ENCODE measurements at regions not wholly inside any gene's neighbourhood (a gene's known extent, or its start where the extent isn't known, plus 50 kb on each side); places are given as distances from the start of the nearest gene placed in this dataset.

DNA sequence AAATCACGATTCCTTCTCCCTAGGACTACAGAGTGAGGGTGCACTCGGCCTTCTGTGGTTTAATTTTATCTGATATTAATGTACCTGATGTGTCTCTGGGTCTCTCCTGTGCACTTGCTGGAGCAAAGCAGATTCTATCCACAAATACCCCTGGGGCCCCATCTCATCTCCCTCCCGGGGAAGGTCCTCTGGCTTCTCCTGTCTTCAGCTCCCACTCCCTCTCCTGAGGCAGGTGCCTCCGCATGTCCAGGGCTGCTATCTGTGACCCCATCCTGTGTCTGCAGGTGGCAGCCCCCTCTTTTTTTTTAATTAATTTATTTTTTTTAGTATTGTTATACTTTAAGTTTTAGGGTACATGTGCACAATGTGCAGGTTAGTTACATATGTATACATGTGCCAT lies 558.7 kb downstream of the BRD1 start:
- no peak for DNase-seq

DNA sequence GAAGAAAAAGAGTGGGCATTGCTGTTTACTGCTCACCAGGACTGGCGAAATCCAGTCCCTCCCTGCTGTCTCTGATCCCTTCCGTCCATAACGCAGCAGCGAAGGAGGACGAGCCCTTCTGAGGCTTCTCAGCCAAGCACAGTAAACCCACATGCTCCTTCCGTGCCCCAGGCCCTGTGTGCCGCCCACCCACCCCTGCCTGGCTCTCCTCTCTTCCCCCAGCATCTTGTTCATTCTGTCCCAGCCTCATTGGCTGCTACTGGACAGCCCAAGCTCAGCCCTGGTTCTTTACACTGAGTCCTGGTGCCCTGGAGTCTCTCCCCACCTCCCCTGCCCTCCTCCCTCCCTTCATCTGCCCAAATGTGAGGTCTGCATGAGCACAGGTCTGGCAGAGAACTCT lies 559.7 kb downstream of the BRD1 start:
- DNase-seq = no peak

DNA sequence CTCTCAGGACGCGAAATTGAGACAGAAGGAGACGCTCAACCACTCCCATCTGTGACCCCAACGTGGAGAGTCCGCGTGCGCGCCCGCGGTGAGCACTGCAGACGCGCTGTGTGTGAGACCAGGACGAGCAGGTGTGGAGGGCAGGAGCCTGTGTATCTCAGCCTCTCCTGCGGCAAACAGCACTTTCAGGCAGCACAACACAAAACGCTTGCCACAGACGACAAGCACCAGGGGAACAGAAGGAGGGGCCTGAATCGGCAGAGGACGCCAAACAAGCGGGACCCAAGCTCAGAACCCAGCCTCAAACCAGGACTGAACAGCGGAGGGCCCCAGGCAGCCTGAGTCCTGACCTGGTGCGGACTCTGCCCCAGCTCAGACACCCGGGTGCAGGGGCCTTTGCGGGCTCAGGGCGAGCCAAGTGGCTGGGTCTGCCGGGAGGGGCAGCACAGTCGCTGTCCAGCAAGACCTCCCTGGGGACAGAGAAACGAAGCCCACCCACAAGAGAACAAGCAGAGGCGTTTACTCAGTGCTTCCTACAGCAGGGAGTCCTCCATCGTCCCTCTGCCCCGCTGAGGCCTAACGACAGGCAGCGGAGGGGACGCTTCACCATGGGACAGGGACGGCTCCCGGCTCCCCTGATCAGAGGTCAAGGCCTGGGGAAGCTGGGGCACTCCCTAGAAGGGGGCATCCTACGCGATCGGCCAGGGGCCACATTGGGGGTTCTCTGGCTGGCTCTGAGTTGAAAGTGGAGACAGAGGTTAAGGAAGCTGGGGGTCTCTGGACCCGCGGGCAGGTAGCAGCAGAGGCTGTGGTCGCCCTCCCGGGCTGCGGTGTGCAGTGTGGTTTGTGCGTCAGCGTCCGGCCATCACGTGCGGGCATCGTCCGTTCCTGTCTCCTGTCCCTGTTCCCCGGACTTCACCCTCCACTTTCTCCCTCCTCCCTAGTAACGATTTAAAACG lies 560.8 kb downstream of the BRD1 start:
- DNase-seq = no peak

DNA sequence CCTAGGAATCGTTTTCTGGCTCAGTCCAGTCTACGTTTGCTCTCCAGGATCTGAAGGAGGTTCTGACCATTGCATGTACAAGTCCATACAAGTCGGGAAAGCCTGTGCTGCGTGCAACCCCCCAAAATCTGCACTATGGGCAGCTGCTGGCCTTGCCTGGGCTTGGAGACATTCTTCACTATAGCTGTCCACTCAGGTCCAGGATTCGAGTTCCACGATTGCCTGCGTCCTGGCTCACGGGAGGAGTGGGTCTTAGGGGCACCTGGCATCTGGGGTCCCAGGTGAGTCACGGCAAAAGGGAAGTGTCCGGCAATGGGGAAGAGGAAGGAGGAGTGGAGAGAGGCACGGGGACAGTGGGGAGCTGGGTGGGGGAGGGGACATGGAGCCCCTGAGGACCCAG lies 563.0 kb downstream of the BRD1 start:
- no peak for DNase-seq

DNA sequence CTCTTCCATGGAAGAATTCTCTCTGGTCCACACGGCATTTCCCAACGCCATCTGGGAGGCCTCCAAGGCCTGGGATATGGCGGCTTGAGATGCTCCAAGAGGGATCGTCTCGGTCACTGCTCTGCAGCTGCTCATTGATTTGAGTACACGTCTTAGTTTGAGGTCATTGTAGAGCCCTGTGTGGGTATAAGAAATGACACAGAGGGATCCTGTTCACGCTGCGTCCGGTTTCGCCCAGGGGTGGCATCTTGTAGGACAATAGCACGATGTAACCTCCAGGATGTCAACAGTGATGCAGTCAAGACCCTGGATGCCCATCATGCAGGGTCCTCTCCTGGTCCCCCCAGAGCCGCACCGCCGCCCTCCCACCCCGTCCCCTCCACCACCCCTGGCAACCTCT lies 564.6 kb downstream of the BRD1 start:
- DNase-seq = no peak

DNA sequence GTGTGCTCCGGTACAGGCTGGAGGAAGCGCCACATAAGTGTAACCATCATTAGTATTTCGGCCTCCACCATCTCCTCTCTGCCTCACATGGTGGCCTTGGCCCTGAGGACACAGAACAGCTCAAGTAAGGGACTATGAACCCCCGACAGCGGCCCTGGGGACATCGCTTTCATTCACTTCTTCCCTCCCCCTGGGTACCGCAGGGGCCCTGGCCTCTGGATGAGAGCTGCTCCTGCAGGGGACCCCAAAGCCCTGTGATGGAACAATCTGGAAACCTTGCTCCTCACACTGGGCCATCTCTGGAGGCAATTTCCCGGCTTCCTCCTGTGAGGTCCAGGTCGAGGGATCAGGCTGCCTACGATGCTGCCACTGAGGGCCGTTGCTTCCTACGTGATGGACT lies 565.5 kb downstream of the BRD1 start:
- no peak for DNase-seq

DNA sequence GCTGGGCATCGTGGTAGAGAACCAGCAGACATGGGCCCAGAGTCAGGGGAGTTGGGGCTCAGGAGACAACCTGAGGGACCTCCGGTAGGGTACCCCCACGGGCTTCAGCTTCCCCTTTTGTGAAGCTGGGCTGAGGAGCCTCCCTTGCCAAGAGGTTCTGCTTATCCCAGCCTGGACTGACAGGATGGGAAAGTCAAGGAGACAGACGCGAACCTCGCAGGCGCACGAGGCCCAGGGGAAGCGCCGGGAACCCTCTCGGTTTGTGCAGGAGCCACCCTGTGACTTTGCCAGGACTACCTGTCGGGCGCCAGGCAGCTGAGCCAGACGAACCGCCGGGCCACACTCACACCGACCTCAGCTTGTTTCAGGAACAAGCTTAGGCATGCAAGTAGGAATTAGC lies 566.1 kb downstream of the BRD1 start:
- no peak for DNase-seq

DNA sequence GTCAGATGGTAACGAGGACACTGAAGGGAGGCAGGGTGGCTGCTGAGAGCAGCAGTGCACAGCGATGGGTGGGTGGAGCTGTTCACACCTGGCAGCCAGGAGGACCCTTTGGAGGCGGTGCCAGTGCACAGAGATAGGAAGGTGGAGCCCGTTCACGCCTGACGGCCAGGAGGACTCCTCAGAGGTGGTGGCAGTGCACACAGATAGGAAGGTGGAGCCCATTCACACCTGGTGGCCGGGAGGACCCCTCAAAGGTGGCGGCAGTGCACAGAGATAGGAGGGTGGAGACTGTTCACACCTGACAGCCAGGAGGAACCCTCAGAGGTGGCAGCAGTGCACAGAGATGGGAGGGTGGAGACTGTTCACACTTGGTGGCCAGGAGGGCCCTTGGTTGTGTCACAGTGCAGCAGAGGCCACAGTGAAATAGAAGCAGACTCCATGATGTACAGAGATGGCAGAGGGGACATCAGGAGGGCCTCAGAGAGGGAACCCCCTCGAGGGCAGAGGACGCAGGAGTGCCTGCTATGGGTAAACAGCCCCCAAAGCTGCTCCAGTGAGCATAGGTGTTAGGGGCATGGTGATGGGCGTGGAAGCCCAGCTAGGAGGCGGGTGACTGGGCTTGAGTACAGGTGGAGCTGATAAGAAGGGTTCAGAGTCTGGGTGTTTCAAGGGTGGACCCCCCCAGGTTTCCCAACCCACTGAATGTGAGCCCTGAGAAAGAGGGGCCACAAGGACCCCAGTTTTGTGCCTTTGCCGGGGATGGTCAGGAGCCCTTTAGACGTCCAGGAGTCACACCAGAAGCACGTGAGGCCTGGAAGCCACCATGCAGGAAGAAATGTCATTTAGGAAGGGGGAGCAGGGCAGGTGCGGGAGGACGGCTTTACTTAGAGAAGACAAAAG lies 566.7 kb downstream of the BRD1 start:
- no peak for DNase-seq

DNA sequence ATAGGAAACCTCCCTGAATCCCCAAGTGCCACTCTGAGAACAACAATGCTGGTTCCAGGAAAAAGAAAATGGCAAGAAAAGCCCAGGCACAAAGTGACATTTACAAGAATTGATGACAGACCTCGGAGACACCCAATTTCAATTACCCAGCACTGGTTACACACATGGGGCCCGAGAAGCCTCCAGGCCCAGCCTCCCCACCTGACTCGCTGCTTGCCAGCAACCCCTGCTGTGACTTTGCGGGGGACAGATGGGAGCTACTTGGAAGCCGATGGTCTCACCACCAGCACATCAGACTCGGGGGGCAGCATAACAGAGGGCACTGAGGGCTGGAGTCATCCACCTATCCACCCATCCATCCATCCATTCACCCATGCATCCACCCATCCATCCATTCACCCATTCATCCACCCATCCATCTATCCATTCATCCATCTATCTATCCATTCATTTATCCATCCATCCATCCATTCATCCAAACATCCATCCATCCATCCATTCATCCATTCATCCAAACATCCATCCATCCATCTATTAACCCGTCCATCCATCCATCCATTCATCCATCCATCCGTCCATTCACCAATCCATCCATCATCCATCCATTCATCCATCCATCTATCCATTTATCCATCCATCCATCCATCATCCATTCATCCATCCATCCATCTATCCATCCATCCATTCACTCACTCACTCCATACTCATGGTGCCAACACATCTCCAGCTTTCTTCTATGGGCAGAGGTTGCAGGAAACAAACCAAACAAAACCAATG lies 567.6 kb downstream of the BRD1 start:
- no peak for DNase-seq

DNA sequence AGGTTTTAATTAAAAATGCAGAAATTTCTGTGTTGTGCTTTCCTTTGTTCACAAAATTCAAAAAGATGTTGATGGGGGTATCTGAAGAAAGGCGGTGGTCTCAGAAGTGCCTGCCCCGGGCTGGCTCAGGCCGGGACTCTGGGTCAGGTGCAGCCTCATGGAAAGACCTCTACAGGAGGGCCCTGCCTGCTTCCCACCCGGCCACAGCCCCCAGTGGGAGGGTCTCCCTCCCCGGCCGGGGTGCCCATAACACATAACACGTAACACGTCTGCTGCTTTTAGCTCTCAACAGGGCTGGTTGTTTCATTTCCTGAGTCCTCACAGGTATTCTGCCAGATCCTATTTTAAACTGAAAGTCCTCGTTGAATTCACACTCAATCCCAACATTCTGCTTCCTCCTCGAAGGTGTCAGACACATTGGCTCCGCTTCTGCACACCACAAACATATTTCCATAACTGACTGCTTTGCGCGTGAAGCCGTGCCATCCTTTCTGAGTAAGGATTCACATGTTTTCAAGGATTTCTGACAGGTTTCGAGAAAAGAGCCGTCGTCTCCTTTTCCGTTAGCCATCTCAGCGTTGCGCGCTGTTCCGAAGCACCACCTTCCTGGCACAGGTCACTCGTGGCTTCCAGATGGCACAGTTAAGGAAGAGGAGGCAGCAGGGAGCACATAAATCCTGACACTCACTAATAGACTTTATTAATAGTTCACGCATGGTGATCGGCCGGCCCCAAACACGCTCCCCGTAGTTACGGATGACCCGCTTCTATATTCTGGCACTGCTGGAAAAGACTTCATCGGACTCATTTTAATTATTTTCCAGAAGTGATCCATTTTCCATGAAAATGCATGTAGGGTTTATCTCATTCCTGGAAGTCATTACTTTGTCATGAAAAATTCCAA lies 569.3 kb downstream of the BRD1 start:
- DNase-seq = no peak

DNA sequence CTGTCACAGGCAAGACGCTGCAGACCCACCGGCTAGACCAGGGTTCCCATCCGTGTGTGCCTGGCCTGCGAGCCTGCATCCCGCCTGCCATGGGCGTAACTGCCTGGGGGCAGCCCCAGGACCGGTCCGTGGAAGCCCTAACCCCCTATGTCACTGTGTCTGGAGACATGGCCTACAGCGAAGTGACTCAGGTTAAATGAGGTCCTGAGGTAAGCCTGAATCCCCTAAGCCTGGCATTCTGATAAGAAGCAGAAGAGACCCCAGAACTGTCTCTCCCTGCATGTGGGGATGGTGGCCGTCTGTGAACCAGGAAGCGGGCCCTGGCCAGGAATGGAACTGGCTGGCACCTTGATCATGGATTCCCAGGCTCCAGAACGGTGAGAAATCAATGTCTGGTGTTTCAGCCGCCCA lies 570.1 kb downstream of the BRD1 start:
- DNase-seq = no peak

DNA sequence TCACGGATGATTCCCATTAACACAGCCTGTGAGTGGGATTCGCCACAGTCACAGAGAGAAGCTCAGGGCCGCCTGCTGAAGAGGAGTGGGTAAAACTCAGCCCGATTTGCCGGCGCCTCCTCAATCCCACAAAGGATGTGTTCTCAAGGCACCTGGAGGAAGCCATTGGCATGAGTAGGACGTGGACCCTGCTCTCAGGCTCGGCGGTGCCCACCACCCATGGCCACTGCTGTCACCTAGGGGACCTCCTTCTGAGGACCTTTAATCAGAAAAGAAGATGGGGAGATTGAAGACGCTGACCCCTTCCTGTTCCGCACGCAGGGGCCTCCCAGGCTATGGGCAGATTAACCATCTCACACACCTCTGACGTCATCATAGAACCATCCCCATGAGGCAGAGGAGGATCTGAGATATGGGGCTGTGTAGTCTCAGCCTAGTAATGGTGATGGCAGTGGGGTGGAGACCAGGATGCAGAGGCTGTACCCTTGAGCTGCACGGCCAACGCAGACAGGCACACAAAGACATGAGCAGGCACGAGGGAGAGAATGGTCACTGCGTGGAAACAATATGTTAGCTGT lies 571.8 kb downstream of the BRD1 start:
- no peak for DNase-seq

DNA sequence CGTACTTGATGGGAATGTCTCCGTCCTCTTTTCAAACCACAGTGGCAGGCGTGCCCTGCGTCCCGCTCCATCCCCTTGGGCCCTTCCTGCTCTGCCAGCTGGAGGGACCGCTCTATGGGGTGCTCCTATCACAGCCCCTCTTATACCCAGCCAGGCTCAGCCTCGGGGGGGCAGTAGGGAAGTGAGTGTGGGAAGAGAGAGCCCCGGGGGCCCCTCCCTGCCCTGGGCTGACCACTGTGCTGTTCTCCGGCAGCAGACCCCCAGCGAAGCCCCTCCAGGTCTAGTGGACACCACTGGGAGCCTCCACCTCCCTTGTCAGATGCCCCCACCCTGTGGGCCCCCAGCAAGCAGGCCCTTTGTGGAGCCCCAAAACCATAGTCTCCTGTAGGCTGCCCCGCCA lies 572.5 kb downstream of the BRD1 start:
- DNase-seq = no peak

DNA sequence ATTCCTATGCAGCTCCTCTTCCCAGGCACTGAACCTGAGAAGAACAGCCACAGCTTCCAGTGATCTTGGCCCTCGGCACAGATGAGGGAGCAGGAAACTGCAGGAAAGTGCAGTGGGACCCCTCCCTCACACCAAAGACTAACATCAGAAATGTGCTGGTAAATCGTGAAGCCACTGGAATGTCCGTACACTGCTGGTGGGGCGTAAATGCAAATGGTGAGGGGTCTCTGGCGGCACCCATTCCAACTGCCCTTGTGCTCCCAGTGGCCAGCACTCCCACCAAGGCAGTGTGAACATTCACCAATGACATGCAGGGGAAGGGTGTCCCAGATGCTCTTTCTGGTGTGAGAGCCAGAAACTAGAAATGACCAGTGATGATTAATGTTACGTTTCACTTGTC lies 574.0 kb downstream of the BRD1 start:
- DNase-seq = no peak

DNA sequence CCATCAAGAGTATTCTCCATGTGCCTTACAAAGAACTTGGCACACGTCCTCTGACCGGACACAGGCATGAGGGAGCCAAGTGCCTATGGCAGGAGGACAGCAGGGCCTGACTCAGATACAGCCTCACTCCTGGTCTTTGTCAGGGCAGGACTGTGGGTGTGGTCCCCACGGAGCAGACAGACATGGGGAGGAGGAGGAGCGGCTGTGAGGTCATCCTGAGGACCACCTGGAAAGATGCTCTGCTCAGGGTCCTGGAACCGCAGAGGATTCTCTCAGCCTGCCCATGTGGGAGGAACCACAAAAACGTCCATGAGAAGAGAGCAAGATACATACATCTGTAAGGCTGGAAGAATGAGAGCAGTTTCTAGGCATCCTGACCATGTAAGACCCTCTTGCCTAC lies 576.3 kb downstream of the BRD1 start:
- no peak for DNase-seq

DNA sequence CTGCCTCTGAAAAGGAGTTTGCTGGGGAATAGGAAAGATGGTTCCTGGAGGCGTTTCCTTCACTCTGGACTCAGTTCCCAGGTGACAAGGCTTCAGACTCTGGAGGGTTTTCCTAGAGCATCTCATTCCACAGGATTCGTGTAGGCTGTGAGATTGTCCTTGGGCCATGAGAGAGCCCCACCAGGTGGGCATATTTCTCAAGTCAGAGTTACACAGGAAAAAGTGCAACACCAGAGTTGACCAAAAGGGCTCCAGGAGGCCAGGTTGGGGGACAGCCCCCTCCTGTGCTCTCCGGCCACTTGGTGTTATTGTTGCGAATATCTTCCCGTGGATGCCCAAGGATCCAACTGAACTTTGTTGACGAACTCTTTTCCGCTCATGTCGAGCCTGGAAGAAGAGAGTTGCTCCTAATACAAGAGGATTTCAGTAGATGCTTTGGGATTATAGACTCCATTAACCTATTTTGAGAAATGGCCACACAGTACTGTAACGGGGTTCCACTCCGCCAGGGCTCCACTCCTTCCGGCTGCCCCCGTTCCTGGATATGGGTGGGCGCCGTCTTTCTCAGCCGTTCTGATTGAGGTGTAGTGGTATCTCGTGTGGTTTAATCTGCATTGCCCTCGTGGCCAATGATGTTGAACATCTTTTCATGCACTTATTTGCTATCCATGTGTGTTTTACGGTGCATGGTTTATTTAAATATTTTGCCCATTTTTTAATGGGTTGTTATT lies 580.3 kb downstream of the BRD1 start:
- no peak for DNase-seq

DNA sequence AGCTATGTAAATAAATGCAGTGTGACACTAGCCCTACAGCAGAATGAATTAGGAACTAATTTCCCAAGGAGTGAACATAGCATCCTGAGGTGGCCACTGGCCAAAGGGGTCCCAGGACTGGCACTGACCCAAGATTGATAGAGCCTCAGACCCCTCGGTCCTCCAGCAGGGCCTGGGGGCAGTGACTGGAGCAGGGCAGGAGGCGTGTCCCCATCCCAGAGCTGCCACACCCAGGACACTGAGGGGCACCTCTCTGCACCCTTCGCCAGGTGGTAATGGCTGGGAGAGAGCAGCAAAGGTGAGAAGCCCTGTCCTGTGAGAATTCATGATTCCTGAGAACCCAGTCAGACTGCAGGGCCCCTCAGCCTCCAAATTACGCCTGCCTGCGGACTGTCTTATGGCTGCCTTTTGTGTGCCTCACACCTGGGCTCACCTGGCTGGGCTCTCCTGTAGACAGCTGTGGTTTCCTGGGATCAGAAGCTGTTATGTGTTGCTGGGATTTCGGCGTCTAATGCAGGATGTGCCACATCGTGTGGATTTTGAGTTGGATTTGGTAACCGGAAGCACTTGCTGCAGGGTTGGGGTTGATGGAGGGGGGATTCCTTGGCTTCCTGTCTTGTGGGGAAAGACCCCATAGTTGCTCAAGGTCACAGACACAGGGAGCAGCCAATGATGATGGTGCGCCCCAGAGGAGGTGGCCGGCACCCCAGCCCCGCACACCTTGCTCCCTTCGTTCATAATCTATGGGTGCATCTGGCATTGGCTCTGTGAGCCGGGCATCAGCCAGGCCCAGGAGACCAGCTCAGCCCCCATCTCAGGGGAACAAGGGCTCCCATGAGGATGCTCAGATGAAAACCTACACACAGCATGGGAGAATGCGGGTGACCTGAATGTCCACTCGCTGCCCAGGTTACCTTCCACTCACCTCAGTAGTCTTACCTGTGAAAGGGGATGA lies 582.9 kb downstream of the BRD1 start:
- DNase-seq = no peak

DNA sequence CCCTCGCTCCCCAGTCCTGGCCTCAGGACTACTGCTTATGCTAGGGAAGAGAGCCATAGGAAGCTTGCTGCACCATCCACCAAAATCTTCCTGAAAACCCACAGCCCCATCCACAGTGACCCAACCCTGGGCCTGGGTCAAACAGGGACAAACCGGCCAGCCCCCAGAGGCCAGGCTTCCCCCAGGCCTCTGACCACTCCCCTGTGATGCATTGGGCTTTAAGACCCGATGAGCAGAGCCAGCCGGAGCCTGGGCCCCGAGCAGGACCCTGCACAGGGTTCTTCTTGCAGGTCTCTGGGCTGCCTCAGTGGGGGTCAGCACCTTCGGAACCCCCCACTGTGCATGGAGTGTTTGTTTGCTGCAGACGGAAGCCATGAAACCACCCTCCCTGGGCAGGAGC lies 583.7 kb downstream of the BRD1 start:
- DNase-seq = no peak

DNA sequence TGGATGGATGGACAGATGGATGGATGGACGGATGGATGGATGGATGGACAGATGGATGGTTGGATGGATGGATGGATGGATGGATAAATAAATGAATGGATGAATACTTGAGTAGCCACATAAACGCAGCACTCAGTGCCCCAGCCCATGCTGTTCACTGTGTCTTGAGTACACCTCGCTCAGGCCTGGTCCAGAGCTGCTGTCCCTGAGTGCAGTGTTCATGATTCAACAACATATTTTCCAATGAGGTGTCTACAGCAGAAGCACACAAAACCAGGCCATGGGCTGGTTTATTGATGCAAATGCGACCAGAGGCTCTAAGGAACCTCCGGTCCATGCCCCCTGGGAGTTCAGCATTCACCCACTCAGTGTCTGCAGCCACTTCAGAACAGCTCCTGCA lies 584.3 kb downstream of the BRD1 start:
- no peak for DNase-seq

DNA sequence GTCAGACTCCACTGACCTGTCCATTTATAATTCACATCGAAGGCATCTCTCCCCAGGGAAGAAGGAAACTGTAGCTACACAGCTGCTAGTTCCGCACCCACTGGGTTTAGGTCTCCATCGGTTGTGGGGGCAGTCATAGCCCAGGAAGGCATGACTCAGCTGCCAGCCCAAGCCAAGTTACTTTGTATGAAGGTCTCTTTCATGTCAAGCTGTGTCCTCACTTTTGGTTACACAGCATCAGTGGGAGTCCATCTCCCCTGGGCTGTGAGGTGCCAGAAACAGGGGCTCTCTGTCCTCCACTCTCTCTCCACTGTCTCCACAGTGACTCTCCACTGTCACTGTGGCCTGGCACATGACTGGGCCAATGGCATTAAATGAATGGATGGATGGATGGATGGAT lies 585.2 kb downstream of the BRD1 start:
- no peak for DNase-seq
